ENCODE measurements at regions not wholly inside any gene's neighbourhood (a gene's known extent, or its start where the extent isn't known, plus 50 kb on each side); places are given as distances from the start of the nearest gene placed in this dataset.
"Not testable (repeated sequence)": the region's sequence is repeated elsewhere in the genome, so short reads cannot be mapped to it uniquely, and the experiment has no call there.

- DNase-seq (ENCODE audit: low spot score): no peak
- in situ Hi-C loops (cut with HindIII; ENCODE audit: low sequenced_read_pairs): no loop called here
These were observed 1150.6 kb downstream of the FAT4 start for GRCh38 chr4:126465341-126465740.

GRCh38 chr4:126466848-126467247 is 1152.1 kb downstream of the FAT4 start:
- in situ Hi-C loops (cut with HindIII; ENCODE audit: low sequenced_read_pairs): no loop called here
- no peak for DNase-seq (ENCODE audit: low spot score)

GRCh38 chr4:126468144-126468543 is 1153.4 kb downstream of the FAT4 start:
- no peak for DNase-seq (ENCODE audit: low spot score)
- in situ Hi-C loops (cut with HindIII; ENCODE audit: low sequenced_read_pairs): no loop called here

GRCh38 chr4:126470862-126471261 is 1156.1 kb downstream of the FAT4 start:
- in situ Hi-C loops (cut with HindIII; ENCODE audit: low sequenced_read_pairs): no loop called here
- DNase-seq (ENCODE audit: low spot score): no peak

GRCh38 chr4:126475730-126476129 is 1157.0 kb upstream of the INTU start:
- no peak for DNase-seq (ENCODE audit: low spot score)
- in situ Hi-C loops (cut with HindIII; ENCODE audit: low sequenced_read_pairs): no loop called here

- in situ Hi-C loops (cut with HindIII; ENCODE audit: low sequenced_read_pairs): no loop called here
- no peak for DNase-seq (ENCODE audit: low spot score)
These were observed 1153.0 kb upstream of the INTU start for GRCh38 chr4:126479709-126480108.

- in situ Hi-C loops (cut with HindIII; ENCODE audit: low sequenced_read_pairs): no loop called here
These were observed 1150.4 kb upstream of the INTU start for GRCh38 chr4:126482311-126482710.

GRCh38 chr4:126486377-126486776 is 1146.4 kb upstream of the INTU start:
- in situ Hi-C loops (cut with HindIII; ENCODE audit: low sequenced_read_pairs): no loop called here
- DNase-seq (ENCODE audit: low spot score): no peak

More at GRCh38 chr4:126482311-126482710, 1150.4 kb upstream of the INTU start:
- DNase-seq (ENCODE audit: low spot score): no peak

- in situ Hi-C loops (cut with HindIII; ENCODE audit: low sequenced_read_pairs): no loop called here
- DNase-seq (ENCODE audit: low spot score): no peak
These were observed 1142.8 kb upstream of the INTU start for GRCh38 chr4:126489826-126490463.

- DNase-seq (ENCODE audit: low spot score): no peak
- in situ Hi-C loops (cut with HindIII; ENCODE audit: low sequenced_read_pairs): no loop called here
These were observed 1137.5 kb upstream of the INTU start for GRCh38 chr4:126495163-126495752.

GRCh38 chr4:126512979-126513378 is 1119.8 kb upstream of the INTU start:
- in situ Hi-C loops (cut with HindIII; ENCODE audit: low sequenced_read_pairs): no loop called here
- no peak for DNase-seq (ENCODE audit: low spot score)

- in situ Hi-C loops (cut with HindIII; ENCODE audit: low sequenced_read_pairs): no loop called here
- DNase-seq (ENCODE audit: low spot score): no peak
These were observed 1119.2 kb upstream of the INTU start for GRCh38 chr4:126513596-126513995.

GRCh38 chr4:126520731-126521130 is 1112.0 kb upstream of the INTU start:
- in situ Hi-C loops (cut with HindIII; ENCODE audit: low sequenced_read_pairs): no loop called here
- no peak for DNase-seq (ENCODE audit: low spot score)

GRCh38 chr4:126525400-126525799 is 1107.4 kb upstream of the INTU start:
- DNase-seq (ENCODE audit: low spot score); in situ Hi-C loops (cut with HindIII; ENCODE audit: low sequenced_read_pairs): not testable (repeated sequence)

GRCh38 chr4:126526335-126526734 is 1106.4 kb upstream of the INTU start:
- DNase-seq (ENCODE audit: low spot score): no peak
- in situ Hi-C loops (cut with HindIII; ENCODE audit: low sequenced_read_pairs): no loop called here

- DNase-seq (ENCODE audit: low spot score): no peak
- in situ Hi-C loops (cut with HindIII; ENCODE audit: low sequenced_read_pairs): no loop called here
These were observed 1102.8 kb upstream of the INTU start for GRCh38 chr4:126529997-126530396.

- in situ Hi-C loops (cut with HindIII; ENCODE audit: low sequenced_read_pairs): no loop called here
- no peak for DNase-seq (ENCODE audit: low spot score)
These were observed 1101.7 kb upstream of the INTU start for GRCh38 chr4:126530996-126531585.

GRCh38 chr4:126532527-126532926 is 1100.2 kb upstream of the INTU start:
- in situ Hi-C loops (cut with HindIII; ENCODE audit: low sequenced_read_pairs): no loop called here
- DNase-seq (ENCODE audit: low spot score): no peak

- no peak for DNase-seq (ENCODE audit: low spot score)
- in situ Hi-C loops (cut with HindIII; ENCODE audit: low sequenced_read_pairs): no loop called here
These were observed 1099.5 kb upstream of the INTU start for GRCh38 chr4:126533146-126533805.

GRCh38 chr4:126539771-126540170 is 1093.0 kb upstream of the INTU start:
- DNase-seq (ENCODE audit: low spot score): no peak
- in situ Hi-C loops (cut with HindIII; ENCODE audit: low sequenced_read_pairs): no loop called here

All from G401 (cell line).